ENCODE measurements at regions not wholly inside any gene's neighbourhood (a gene's known extent, or its start where the extent isn't known, plus 50 kb on each side); places are given as distances from the start of the nearest gene placed in this dataset.

- Histone ChIP-seq H4K20me1 (ENCODE audit: insufficient read depth) (no peaks in the 10 kb centered on the region), H3K4me2 (no peak overlapping the region), H3K36me3 (ENCODE audit: insufficient read depth) (no peaks in the 10 kb centered on the region), H3K9ac (no peak overlapping the region), H2AFZ (ENCODE audit: low read depth) (no peak overlapping the region), H3K4me1 (ENCODE audit: low read depth, poor library complexity, severe bottlenecking) (no peaks in the 10 kb centered on the region), H3K27me3 (ENCODE audit: insufficient read depth, low read depth) (no peaks in the 10 kb centered on the region), H3K27ac (no peak overlapping the region), H3K79me2 (ENCODE audit: insufficient read depth, low read depth) (no peaks in the 10 kb centered on the region), H3K4me3 (IDR thresholded peaks at IDR 0.05; ENCODE audit: insufficient read depth, low read depth, low read length) (no peak overlapping the region)
- TF ChIP-seq, protein P1, sequence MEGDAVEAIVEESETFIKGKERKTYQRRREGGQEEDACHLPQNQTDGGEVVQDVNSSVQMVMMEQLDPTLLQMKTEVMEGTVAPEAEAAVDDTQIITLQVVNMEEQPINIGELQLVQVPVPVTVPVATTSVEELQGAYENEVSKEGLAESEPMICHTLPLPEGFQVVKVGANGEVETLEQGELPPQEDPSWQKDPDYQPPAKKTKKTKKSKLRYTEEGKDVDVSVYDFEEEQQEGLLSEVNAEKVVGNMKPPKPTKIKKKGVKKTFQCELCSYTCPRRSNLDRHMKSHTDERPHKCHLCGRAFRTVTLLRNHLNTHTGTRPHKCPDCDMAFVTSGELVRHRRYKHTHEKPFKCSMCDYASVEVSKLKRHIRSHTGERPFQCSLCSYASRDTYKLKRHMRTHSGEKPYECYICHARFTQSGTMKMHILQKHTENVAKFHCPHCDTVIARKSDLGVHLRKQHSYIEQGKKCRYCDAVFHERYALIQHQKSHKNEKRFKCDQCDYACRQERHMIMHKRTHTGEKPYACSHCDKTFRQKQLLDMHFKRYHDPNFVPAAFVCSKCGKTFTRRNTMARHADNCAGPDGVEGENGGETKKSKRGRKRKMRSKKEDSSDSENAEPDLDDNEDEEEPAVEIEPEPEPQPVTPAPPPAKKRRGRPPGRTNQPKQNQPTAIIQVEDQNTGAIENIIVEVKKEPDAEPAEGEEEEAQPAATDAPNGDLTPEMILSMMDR (conservative IDR thresholded peaks at IDR 0.05; ENCODE audit: low read depth, low read length): no peak
Observed at GRCh38 chr6:167517254-167517916, 192.5 kb downstream of the TTLL2 start.

- no peaks in the 10 kb centered on the region for H3K4me1 ChIP-seq (ENCODE audit: low read depth, poor library complexity, severe bottlenecking)
- H3K4me3 ChIP-seq (IDR thresholded peaks at IDR 0.05; ENCODE audit: insufficient read depth, low read depth, low read length): no peak overlapping the region
- H3K79me2 ChIP-seq (ENCODE audit: insufficient read depth, low read depth): no peaks in the 10 kb centered on the region
- no peaks in the 10 kb centered on the region for H3K36me3 ChIP-seq (ENCODE audit: insufficient read depth)
- H3K27ac ChIP-seq: no peak overlapping the region
- no peak overlapping the region for H3K4me2 ChIP-seq
- no peaks in the 10 kb centered on the region for H3K27me3 ChIP-seq (ENCODE audit: insufficient read depth, low read depth)
- H2AFZ ChIP-seq (ENCODE audit: low read depth): no peak overlapping the region
- H4K20me1 ChIP-seq (ENCODE audit: insufficient read depth): no peaks in the 10 kb centered on the region
- TF ChIP-seq, protein P1 (conservative IDR thresholded peaks at IDR 0.05; ENCODE audit: low read depth, low read length): no peak
- H3K9ac ChIP-seq: no peak overlapping the region
Observed at GRCh38 chr6:167523426-167523825, 198.5 kb downstream of the TTLL2 start.

DNA sequence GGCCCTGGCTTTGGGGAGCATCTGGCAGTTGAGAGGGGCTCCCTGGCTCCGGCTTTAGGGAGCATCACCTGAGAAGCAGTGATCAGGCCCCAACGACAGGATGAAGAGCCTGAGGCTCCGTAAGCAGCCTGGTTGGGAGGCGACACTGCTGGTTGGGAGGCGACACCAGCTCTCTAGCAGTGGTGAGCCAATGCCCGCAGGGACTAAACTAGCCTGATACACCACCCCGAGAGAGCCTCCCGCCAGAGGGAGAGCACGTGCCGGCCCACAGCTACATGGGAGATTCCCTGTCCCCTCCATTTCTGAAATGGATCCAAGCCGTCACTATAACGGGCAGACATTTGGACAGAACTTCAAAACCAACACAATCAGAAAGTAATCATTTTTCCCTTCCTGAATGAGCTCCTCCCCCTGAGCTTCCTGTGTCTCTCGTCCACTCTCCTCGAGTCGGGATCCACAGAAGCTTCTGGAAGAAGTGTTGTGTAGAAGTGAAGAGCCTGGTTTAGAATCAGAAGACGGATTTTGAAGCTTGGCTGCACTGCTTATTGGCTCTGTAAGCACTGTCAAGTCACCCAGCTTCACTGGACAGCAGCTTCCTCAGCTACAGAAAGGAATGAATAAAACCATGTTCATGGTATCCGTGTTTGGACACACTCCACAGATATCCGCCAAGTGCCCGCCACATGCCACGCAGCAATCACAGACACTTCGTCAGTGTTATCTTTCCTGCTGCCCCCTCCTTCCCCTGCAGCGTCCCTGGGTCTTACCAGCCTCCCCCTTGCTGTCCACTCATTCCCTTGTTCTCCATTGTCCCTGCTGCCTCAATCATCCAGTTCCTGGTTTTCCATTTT is 199.6 kb downstream of the TTLL2 start:
- Histone ChIP-seq H3K9ac (no peak overlapping the region), H3K4me1 (ENCODE audit: low read depth, poor library complexity, severe bottlenecking) (no peaks in the 10 kb centered on the region), H3K27me3 (ENCODE audit: insufficient read depth, low read depth) (no peaks in the 10 kb centered on the region), H3K27ac (no peak overlapping the region), H2AFZ (ENCODE audit: low read depth) (no peak overlapping the region), H3K4me2 (no peak overlapping the region), H3K4me3 (IDR thresholded peaks at IDR 0.05; ENCODE audit: insufficient read depth, low read depth, low read length) (no peak overlapping the region), H4K20me1 (ENCODE audit: insufficient read depth) (no peaks in the 10 kb centered on the region), H3K36me3 (ENCODE audit: insufficient read depth) (no peaks in the 10 kb centered on the region), H3K79me2 (ENCODE audit: insufficient read depth, low read depth) (no peaks in the 10 kb centered on the region)
- TF ChIP-seq, protein P1 (conservative IDR thresholded peaks at IDR 0.05; ENCODE audit: low read depth, low read length): no peak

DNA sequence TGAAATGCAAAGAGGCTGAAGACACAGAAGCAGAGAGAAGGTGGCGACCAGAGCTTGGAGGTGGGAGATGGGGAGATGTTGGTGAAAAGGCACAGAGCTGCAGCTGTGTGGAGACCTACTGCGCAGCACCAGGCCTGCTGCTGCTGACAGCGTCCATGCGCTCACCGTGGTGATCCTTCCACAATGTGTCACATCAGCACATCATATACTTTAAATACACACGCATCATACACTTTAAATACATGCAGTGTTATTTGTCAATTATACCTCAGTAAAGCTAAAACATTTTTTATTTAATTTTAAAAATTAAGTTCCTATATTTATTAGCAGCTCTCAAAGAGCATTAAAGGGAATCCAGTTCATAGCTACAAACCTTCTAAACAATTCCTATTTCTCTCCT is 200.9 kb downstream of the TTLL2 start:
- Histone ChIP-seq H2AFZ (ENCODE audit: low read depth) (no peak overlapping the region), H3K27me3 (ENCODE audit: insufficient read depth, low read depth) (no peaks in the 10 kb centered on the region), H3K9ac (no peak overlapping the region), H3K4me1 (ENCODE audit: low read depth, poor library complexity, severe bottlenecking) (no peaks in the 10 kb centered on the region), H3K4me3 (IDR thresholded peaks at IDR 0.05; ENCODE audit: insufficient read depth, low read depth, low read length) (no peak overlapping the region), H4K20me1 (ENCODE audit: insufficient read depth) (no peaks in the 10 kb centered on the region), H3K27ac (no peak overlapping the region), H3K4me2 (no peak overlapping the region), H3K79me2 (ENCODE audit: insufficient read depth, low read depth) (no peaks in the 10 kb centered on the region), H3K36me3 (ENCODE audit: insufficient read depth) (no peaks in the 10 kb centered on the region)
- TF ChIP-seq, protein P1 (conservative IDR thresholded peaks at IDR 0.05; ENCODE audit: low read depth, low read length): no peak

All from KMS-11 (cell line).